Fibroblast of lung (primary cell): ENCODE measurements at regions not wholly inside any gene's neighbourhood (a gene's known extent, or its start where the extent isn't known, plus 50 kb on each side); places are given as distances from the start of the nearest gene placed in this dataset.

ENCODE experiments used
- DNase-seq, 2 donors: peaks; one replicate each; pipeline versions ENCODE4 v3.0.0 to v3.0.0-alpha.2; 2010; ENCODE audit warnings: low read depth in 2 of 2
- H2AFZ ChIP-seq: 2 replicates; pipeline ENCODE4 v1.5.1; 2012; ENCODE audit warnings: low read length, control low read depth, inconsistent platforms
- H3K27ac ChIP-seq: 2 replicates; pipeline ENCODE4 v1.5.1; 2011; ENCODE audit warnings: low read length, control low read depth; ENCODE audit not compliant: insufficient read depth
- H3K27me3 ChIP-seq: 2 replicates; pipeline ENCODE4 v1.5.1; 2011; ENCODE audit warnings: mild to moderate bottlenecking, low read length; ENCODE audit not compliant: control insufficient read depth, insufficient read depth
- H3K36me3 ChIP-seq: 2 replicates; pipeline ENCODE4 v1.5.1; 2011; ENCODE audit warnings: low read length; ENCODE audit not compliant: control insufficient read depth, insufficient read depth
- H3K4me1 ChIP-seq: 2 replicates; pipeline ENCODE4 v1.5.1; 2011; ENCODE audit warnings: low read length; ENCODE audit not compliant: control insufficient read depth, insufficient read depth; ENCODE audit errors: extremely low read depth
- H3K4me2 ChIP-seq: 2 replicates; pipeline ENCODE4 v1.5.1; 2011; ENCODE audit warnings: low read length, control low read depth; ENCODE audit not compliant: insufficient read depth; ENCODE audit errors: extremely low read depth
- H3K4me3 ChIP-seq, 4 experiments: fragments of 200-600 bp in 1 of 4; sonication (generic) in 1 of 4; replicated peaks in 1 of 4; 2 replicates each; pipeline ENCODE4 v1.5.1; 2011 to 2016; ENCODE audit warnings: low read length in 4 of 4, low read depth in 3 of 4, mild to moderate bottlenecking in 3 of 4, control low read depth in 2 of 4, inconsistent platforms in 1 of 4, mixed read lengths in 1 of 4; ENCODE audit not compliant: insufficient read depth in 1 of 4; ENCODE audit errors: control extremely low read depth in 1 of 4
- H3K79me2 ChIP-seq: 2 replicates; pipeline ENCODE4 v1.5.1; 2012; ENCODE audit warnings: mild to moderate bottlenecking, low read length, inconsistent platforms; ENCODE audit not compliant: control insufficient read depth, insufficient read depth
- H3K9ac ChIP-seq: 2 replicates; pipeline ENCODE4 v1.5.1; 2011; ENCODE audit warnings: mild to moderate bottlenecking, low read length, control low read depth; ENCODE audit not compliant: insufficient read depth
- H3K9me3 ChIP-seq: 2 replicates; pipeline ENCODE4 v1.5.1; 2012; ENCODE audit warnings: low read depth, low read length; ENCODE audit not compliant: control insufficient read depth, insufficient read depth
- H4K20me1 ChIP-seq: 2 replicates; pipeline ENCODE4 v1.5.1; 2011; ENCODE audit warnings: low read length; ENCODE audit not compliant: control insufficient read depth, insufficient read depth; ENCODE audit errors: extremely low read depth
- EZH2 ChIP-seq: IDR thresholded peaks from 2 replicates; pipeline ENCODE4 v1.5.1; 2012; ENCODE audit warnings: low read length, control low read depth, mild to moderate bottlenecking; ENCODE audit errors: missing control alignments
- TF ChIP-seq, protein P1 (sequence below), 2 donors: IDR thresholded peaks in 1 of 2; conservative IDR thresholded peaks in 1 of 2; 1 replicate in 1 of 2; 2 replicates in 1 of 2; pipeline ENCODE4 v1.5.1; 2011 to 2012; ENCODE audit warnings: low read length in 2 of 2, control low read depth in 1 of 2, inconsistent platforms in 1 of 2, low read depth in 1 of 2, mild to moderate bottlenecking in 1 of 2

DNA sequence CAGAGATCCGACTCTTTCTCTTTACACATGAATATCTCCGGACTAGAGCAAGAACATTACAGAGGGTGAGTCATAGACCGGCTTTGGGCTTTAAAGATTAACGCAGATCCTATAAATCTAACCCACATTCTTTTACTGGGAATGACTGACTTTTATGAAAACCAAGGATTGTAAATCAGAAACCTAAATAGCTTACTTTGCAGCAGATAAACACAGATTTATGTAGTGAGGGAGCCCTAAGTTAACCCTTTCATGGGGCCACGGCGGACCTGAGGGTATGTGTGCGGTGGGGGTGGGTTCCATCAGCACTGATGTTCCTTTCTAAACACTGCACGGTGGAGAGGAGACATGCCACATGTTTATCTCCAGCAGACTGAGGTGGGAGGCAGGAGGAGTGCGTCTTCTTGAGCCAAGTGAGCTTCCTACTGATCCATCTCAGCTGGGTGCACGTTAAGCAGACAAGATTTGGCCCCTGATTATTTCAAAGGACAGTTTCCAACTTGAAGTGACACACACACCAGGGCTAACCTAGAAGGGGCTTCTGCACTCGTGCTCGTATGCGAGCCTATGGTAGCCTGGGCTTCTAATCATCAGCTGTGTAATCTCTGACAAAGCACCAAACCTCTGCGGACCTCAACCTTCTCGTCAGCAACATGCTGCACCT, 127.6 kb downstream of the WDR11 start:
- H3K9ac ChIP-seq, result no peak overlapping the region
- no peaks in the 10 kb centered on the region for H4K20me1 ChIP-seq
- H3K9me3 ChIP-seq, result no peaks in the 10 kb centered on the region
- DNase-seq, result peak in 1 of 2 donors; percentile 5
- no peak for TF ChIP-seq EZH2
- TF ChIP-seq, protein P1, sequence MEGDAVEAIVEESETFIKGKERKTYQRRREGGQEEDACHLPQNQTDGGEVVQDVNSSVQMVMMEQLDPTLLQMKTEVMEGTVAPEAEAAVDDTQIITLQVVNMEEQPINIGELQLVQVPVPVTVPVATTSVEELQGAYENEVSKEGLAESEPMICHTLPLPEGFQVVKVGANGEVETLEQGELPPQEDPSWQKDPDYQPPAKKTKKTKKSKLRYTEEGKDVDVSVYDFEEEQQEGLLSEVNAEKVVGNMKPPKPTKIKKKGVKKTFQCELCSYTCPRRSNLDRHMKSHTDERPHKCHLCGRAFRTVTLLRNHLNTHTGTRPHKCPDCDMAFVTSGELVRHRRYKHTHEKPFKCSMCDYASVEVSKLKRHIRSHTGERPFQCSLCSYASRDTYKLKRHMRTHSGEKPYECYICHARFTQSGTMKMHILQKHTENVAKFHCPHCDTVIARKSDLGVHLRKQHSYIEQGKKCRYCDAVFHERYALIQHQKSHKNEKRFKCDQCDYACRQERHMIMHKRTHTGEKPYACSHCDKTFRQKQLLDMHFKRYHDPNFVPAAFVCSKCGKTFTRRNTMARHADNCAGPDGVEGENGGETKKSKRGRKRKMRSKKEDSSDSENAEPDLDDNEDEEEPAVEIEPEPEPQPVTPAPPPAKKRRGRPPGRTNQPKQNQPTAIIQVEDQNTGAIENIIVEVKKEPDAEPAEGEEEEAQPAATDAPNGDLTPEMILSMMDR (conservative IDR thresholded peaks at IDR 0.05 in 1 of 2, IDR thresholded peaks at IDR 0.05 in 1 of 2; ENCODE audit: low read depth in 1 of 2, low read length in 2 of 2), result no peak
- H3K4me1 ChIP-seq, result no peaks in the 10 kb centered on the region
- no peaks in the 10 kb centered on the region for H3K27me3 ChIP-seq
- H3K4me3 ChIP-seq, result no peak overlapping the region
- H3K79me2 ChIP-seq, result no peaks in the 10 kb centered on the region
- H3K36me3 ChIP-seq, result no peaks in the 10 kb centered on the region
- H3K27ac ChIP-seq, result no peak overlapping the region
- no peak overlapping the region for H3K4me2 ChIP-seq
- no peak overlapping the region for H2AFZ ChIP-seq

DNA sequence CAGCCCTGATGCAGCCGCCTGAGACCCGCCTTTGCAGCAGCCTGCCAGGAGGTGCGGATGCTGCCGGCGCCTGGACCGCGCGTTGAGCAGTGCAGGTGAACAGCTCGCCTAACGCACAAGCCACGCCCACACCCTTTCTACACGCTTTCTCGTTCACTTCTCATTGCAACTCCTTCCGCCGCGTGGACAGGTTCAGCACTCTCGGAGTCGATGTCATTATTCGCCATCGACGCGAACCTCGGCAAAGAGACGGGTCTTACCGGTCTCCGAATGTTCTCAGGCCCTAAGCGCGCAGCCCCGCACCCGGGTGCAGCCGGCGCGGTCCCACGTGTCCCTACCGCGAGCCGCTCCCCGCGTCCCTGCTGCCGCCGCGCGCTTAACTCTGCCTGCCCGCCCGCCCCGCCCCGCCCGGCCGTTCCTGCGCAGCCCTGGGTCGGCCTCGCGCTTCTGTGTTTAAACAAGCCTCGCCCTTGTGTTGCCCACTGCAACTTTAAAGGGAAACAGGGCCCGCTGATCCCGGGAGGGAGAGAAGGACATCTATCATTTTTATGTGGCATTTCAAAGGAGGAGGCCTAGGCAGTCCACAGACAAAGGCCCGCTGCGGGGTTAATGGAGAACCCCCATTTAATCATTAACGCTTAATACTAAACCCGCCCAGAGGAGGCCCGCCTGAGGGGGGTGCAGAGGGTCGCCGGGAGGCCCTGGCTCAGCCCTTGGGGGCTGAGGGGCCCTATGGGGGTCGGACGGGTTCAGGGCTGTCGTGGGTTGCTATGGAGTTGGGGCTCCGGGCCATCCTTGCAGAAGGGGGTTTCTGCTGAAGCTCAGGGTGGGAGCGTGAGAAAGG, 128.5 kb downstream of the WDR11 start:
- Histone ChIP-seq H3K4me2 (no peak overlapping the region), H3K9ac (no peak overlapping the region), H4K20me1 (no peaks in the 10 kb centered on the region), H3K27ac (no peak overlapping the region), H3K79me2 (no peaks in the 10 kb centered on the region), H3K4me1 (no peaks in the 10 kb centered on the region), H3K4me3 (no peak overlapping the region), H3K36me3 (no peaks in the 10 kb centered on the region), H3K9me3 (no peaks in the 10 kb centered on the region), H2AFZ (no peak overlapping the region), H3K27me3 (no peaks in the 10 kb centered on the region)
- DNase-seq, result peak in 1 of 2 donors; percentile 2
- TF ChIP-seq, protein P1 (conservative IDR thresholded peaks at IDR 0.05 in 1 of 2, IDR thresholded peaks at IDR 0.05 in 1 of 2; ENCODE audit: low read depth in 1 of 2, low read length in 2 of 2), result no peak
- TF ChIP-seq EZH2, result peak; percentile 39
